GM18517 (cell line): ENCODE measurements at regions not wholly inside any gene's neighbourhood (a gene's known extent, or its start where the extent isn't known, plus 50 kb on each side); places are given as distances from the start of the nearest gene placed in this dataset.
"Not testable (repeated sequence)": the region's sequence is repeated elsewhere in the genome, so short reads cannot be mapped to it uniquely, and the experiment has no call there.

Experiments
- ATAC-seq: cut with Tn5 transposase; IDR thresholded peaks from one replicate; pipeline ENCODE4 v1.9.1; 2021; ENCODE audit warnings: mild to moderate bottlenecking, moderate library complexity; ENCODE audit not compliant: unreplicated experiment

DNA sequence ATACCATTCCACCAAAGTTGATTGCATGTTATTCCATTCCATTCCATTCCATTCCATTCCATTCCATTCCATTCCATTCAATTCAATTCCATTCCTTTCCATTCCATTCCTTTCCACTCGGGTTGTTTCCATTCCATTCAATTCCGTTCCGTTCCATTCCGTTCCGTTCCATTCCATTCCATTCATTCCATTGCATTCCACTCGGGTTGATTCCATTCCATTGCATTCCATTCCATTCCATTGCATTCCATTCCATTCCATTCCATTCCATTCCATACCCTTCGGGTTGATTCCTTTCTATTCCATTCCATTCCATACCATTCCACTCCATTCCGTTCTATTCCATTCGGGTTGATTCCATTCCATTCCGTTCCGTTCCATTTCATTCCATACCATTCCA, 166.9 kb downstream of the CWH43 start:
- ATAC-seq, result peak; percentile 31

GRCh38 chr4:49154308-49155103, 168.4 kb downstream of the CWH43 start:
- ATAC-seq, result peak; percentile 71

GRCh38 chr4:49155270-49155669, 169.2 kb downstream of the CWH43 start:
- not testable (repeated sequence) for ATAC-seq

DNA sequence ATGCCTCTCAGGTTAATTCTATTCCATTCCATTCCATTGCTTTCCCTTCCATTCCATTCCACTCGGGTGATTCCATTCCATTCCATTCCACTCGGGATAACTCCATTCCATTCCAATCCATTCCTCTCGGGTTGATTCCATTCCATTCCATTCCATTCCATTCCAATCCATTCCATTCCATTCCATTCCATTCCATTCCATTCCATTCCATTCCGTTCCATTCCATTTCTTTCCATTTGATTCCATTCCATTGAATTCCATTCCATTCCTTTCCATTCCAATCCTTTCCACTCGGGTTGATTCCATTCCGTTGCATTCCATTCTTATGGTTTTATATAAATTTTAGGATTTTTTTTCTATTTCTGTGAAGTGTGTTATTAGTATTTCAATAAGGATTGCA, 170.2 kb downstream of the CWH43 start:
- peak; percentile 26 for ATAC-seq

DNA sequence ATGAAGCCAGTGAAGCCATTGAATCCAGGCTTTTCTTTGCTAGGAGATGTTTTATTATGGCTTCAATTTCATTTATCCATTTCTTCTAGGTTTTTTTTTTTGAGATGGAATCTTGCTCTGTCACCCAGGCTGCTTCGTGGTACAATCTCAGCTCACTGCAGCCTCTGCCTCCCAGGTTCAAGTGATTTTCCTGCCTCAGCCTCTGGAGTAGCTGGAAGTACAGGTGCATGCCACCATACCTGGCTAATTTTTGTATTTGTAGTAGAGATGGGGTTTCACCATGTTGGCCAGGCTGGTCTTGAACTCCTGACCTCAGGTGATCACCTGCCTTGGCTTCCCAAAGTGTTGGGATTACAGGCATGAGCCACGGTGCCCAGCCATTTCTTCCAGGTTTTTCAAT, 171.6 kb downstream of the CWH43 start:
- ATAC-seq, result not testable (repeated sequence)

DNA sequence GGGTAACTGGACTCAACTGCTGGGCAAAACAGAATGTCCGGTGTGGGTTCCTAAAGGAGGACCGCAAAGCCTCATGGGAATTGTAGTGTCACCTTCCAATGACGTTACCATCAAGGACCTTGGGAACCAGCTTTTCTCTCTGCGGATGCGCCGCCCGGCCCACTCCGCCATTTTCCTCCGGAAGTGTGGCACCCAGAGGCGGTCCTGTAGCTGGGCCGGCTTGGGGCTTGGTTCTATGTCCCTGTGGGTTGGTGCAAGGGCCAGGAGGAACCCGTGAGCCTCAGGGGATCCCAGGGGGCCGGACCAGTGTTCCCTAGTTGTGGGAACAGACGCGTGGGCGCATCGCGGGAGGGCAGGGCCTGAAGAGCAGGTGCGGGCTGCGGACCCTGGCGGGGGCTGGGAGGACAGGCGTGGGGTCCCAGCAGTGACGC, 175.1 kb downstream of the CWH43 start:
- ATAC-seq, result not testable (repeated sequence)

DNA sequence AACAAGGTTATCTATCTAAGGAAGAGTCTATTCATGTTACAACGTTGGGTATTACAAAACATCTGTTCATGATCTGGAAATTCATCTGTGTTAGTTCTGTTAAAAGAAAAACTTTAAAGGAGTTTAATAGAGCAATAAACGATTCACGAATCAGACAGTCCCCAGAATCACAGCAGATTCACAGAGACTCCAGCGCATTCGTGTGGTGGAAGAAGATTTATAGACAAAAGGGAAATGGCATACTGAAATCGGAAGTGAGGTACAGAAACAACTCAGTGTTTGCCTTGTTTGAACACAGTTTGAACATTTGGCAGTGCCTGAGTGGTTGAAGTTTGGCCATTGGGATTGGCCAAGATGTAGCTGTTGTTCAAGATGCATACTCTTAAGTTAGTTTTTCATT, 178.8 kb downstream of the CWH43 start:
- not testable (repeated sequence) for ATAC-seq

DNA sequence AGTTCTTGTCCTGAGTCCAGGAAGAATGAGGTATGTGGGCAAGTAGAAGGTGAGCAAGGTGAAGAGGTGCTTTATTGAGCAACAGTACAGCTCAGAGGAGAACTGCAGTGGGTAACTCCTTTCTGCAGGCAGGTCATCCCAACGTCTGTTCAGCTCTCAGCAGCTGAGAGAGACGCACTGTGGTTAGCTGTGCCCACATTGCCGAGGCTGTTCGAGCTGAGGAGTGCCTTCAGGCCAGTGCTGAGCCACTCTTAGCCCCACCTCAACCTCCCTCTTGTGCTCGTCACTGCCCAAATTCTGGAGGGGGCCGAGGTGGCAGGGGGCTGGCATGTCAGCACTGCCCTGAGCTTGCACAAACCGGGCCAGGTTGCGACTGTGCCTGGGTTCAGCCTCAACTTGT, 191.8 kb downstream of the CWH43 start:
- ATAC-seq, result not testable (repeated sequence)

GRCh38 chr4:49181088-49181487, 195.0 kb downstream of the CWH43 start:
- ATAC-seq, result not testable (repeated sequence)

- ATAC-seq, result not testable (repeated sequence)
Measured at GRCh38 chr4:49211396-49212194, 225.5 kb downstream of the CWH43 start.

GRCh38 chr4:49213250-49213649, 227.2 kb downstream of the CWH43 start:
- not testable (repeated sequence) for ATAC-seq

- not testable (repeated sequence) for ATAC-seq
Measured at GRCh38 chr4:49213750-49214149, 227.7 kb downstream of the CWH43 start.

GRCh38 chr4:49214453-49215081, 228.5 kb downstream of the CWH43 start:
- not testable (repeated sequence) for ATAC-seq

DNA sequence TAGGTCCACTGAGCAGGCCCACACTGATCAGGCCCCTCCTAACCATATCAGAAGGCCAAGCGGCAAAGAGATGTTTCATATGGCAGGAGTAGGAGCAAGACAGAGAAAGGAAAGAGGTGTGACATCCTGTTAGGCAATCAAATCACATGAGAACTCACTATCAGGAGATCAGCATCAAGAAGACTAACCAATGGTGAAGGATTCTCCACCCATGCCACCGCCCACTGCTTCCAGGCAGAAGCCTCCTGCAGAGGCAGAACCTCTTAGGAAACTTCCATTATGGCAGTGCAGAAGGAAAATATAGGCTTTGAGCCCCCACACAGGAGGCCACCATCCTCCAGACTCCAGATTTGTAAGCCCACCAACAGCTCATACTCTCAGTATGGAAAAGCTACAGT, 229.0 kb downstream of the CWH43 start:
- ATAC-seq, result not testable (repeated sequence)

DNA sequence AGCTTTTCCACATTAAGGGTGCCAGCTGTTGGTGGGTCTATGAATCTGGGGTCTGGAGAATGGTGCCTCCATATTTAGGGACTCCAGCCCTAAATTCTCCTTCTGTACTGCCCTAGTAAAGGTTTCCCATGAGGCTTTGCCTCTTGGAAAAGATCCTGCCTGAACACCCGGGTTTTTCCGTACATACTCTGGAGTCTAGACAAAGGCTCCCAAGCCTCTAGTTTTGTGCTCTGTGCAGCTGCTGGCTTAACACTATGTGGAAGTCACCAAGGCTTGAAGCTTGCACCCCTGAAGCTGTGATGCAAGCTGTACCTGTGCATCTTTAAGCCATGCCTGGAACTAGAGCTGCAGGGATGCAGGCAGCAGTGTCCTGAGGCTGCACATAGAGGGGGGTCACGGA, 230.5 kb downstream of the CWH43 start:
- not testable (repeated sequence) for ATAC-seq

GRCh38 chr4:49217492-49217891, 231.4 kb downstream of the CWH43 start:
- no peak for ATAC-seq

DNA sequence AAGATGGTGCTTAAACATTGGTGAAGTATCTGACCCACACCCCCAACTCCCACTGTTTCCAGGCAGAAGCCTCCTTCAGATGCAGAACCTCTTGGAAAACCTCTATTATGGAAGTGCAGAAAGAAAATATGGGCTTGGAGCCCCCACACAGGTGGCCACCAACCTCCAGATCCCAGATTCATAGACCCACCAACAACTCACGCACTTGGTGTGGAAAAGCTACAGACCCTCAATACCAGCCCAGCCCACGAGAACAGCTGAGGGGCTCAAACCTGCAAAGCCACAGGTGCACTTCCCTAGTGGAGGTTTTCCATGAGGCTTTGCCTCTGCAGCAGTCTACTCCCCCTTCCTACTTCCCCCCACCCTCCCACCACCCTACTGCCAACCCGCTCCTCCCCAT, 232.0 kb downstream of the CWH43 start:
- ATAC-seq, result not testable (repeated sequence)

DNA sequence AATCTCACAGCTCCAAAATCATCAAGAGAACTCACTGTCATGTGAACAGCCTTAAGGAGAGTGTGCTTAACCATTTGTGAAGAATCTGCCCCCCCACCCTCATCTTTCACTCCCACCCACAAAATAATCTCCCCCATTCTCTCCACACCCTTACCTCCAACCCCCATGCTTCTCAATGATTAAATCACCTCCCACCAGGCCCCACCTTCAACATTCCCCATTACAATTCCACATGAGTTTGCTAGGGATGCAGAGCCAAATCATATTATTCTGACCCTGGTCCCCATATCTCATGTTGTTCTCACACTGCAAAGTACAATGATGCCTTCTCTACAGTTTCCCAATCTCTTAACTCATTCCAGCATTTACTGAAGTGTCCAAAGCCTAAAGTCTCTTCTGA, 232.9 kb downstream of the CWH43 start:
- ATAC-seq, result not testable (repeated sequence)

- not testable (repeated sequence) for ATAC-seq
Measured at GRCh38 chr4:49219489-49220225, 233.6 kb downstream of the CWH43 start.

DNA sequence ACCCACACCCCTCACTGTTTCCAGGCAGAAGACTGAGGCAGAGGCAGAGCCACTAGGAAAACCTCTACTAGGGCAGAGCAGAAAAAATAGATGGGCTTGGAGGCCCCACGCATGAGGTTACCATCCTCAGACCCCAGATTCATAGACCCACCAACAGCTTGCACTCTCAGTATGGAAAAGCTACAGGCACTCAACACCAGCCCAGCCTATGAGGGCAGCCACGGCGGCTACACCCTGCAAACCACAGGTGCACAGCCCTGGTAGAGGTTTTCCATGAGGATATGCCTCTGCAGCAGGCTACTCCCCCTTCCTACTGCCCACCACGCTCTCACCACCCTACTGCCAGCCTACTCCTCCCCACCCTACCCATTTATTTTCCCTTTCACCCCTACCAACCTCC, 235.1 kb downstream of the CWH43 start:
- no peak for ATAC-seq

GRCh38 chr4:49222810-49223209, 236.7 kb downstream of the CWH43 start:
- ATAC-seq, result not testable (repeated sequence)
